OCI-LY3 (cell line): ENCODE measurements at regions not wholly inside any gene's neighbourhood (a gene's known extent, or its start where the extent isn't known, plus 50 kb on each side); places are given as distances from the start of the nearest gene placed in this dataset.

ENCODE experiments used
- CTCF ChIP-seq: fragments of 200-600, 300-600 bp; sonication (generic); IDR thresholded peaks from 2 replicates; pipeline ENCODE4 v1.5.1; 2014; ENCODE audit warnings: antibody characterized with exemption, low read length, low read depth
- EZH2phosphoT487 ChIP-seq: fragments of 200-600 bp; shearing (Covaris generic); IDR thresholded peaks from 2 replicates; pipeline ENCODE4 v1.6.1; 2018; ENCODE audit warnings: antibody characterized with exemption, mixed run types, low read depth

GRCh38 chr16:79735271-79735670, 134.7 kb upstream of the MAF start:
- TF ChIP-seq EZH2phosphoT487 (no peak), CTCF (no peak)
